GM18505 (cell line): ENCODE measurements at regions not wholly inside any gene's neighbourhood (a gene's known extent, or its start where the extent isn't known, plus 50 kb on each side); places are given as distances from the start of the nearest gene placed in this dataset.

Source experiments
- ATAC-seq: cut with Tn5 transposase; IDR thresholded peaks from one replicate; pipeline ENCODE4 v1.9.1; 2021; ENCODE audit not compliant: unreplicated experiment
- POLR2A ChIP-seq: IDR thresholded peaks from 4 replicates; pipeline ENCODE4 v1.6.1; 2011; ENCODE audit warnings: borderline replicate concordance; ENCODE audit not compliant: insufficient read depth, insufficient read length; ENCODE audit errors: extremely low read depth

GRCh38 chr1:172902200-172902599, 148.5 kb downstream of the TNFSF18 start:
- TF ChIP-seq POLR2A: no peak
- no peak for ATAC-seq

GRCh38 chr1:172902861-172903381, 147.8 kb downstream of the TNFSF18 start:
- no peak for TF ChIP-seq POLR2A
- ATAC-seq: no peak

GRCh38 chr1:172903581-172904220, 147.0 kb downstream of the TNFSF18 start:
- no peak for TF ChIP-seq POLR2A
- ATAC-seq: no peak

GRCh38 chr1:172905452-172905851, 145.3 kb downstream of the TNFSF18 start:
- TF ChIP-seq POLR2A: no peak
- ATAC-seq: no peak

GRCh38 chr1:172906778-172907592, 143.8 kb downstream of the TNFSF18 start:
- no peak for TF ChIP-seq POLR2A
- ATAC-seq: no peak

- TF ChIP-seq POLR2A: no peak
These were observed 142.9 kb downstream of the TNFSF18 start for GRCh38 chr1:172907834-172908326.

GRCh38 chr1:172909606-172910326, 141.0 kb downstream of the TNFSF18 start:
- no peak for ATAC-seq
- no peak for TF ChIP-seq POLR2A

More at GRCh38 chr1:172907834-172908326, 142.9 kb downstream of the TNFSF18 start:
- ATAC-seq: no peak

- TF ChIP-seq POLR2A: no peak
- ATAC-seq: no peak
These were observed 137.9 kb downstream of the TNFSF18 start for GRCh38 chr1:172912765-172913260.

- ATAC-seq: no peak
- TF ChIP-seq POLR2A: no peak
These were observed 136.1 kb downstream of the TNFSF18 start for GRCh38 chr1:172914501-172915144.

- ATAC-seq: no peak
These were observed 135.5 kb downstream of the TNFSF18 start for GRCh38 chr1:172915271-172915670.

GRCh38 chr1:172916116-172916515, 134.6 kb downstream of the TNFSF18 start:
- no peak for TF ChIP-seq POLR2A
- ATAC-seq: no peak

More at GRCh38 chr1:172915271-172915670, 135.5 kb downstream of the TNFSF18 start:
- TF ChIP-seq POLR2A: no peak

GRCh38 chr1:172917972-172918371, 132.8 kb downstream of the TNFSF18 start:
- ATAC-seq: no peak

More at GRCh38 chr1:172917972-172918371, 132.8 kb downstream of the TNFSF18 start:
- no peak for TF ChIP-seq POLR2A
